ENCODE measurements at regions not wholly inside any gene's neighbourhood (a gene's known extent, or its start where the extent isn't known, plus 50 kb on each side); places are given as distances from the start of the nearest gene placed in this dataset.

DNA sequence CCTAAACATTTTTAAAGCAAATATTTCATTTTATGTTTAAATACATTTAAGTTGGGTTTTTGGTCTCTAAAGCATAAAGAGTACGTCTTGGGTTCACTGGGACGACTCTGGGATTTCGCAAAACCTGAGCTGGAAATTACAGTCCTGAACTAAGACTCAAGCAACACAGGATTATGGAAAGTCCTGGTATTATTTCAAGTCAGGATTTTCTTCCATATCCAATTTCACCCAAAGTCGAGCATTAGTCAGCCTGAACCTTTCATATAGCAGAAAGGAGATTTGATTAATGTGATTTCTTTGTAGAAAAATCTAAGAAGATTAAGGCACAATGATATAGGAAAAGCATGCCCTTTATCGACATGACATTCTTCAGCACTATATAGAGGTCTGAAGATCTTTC lies 100.0 kb downstream of the MTERF1 start:
- no peak for TF ChIP-seq EZH2phosphoT487 (IDR thresholded peaks at IDR 0.05; ENCODE audit: borderline replicate concordance)
- TF ChIP-seq, protein P1, sequence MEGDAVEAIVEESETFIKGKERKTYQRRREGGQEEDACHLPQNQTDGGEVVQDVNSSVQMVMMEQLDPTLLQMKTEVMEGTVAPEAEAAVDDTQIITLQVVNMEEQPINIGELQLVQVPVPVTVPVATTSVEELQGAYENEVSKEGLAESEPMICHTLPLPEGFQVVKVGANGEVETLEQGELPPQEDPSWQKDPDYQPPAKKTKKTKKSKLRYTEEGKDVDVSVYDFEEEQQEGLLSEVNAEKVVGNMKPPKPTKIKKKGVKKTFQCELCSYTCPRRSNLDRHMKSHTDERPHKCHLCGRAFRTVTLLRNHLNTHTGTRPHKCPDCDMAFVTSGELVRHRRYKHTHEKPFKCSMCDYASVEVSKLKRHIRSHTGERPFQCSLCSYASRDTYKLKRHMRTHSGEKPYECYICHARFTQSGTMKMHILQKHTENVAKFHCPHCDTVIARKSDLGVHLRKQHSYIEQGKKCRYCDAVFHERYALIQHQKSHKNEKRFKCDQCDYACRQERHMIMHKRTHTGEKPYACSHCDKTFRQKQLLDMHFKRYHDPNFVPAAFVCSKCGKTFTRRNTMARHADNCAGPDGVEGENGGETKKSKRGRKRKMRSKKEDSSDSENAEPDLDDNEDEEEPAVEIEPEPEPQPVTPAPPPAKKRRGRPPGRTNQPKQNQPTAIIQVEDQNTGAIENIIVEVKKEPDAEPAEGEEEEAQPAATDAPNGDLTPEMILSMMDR (conservative IDR thresholded peaks at IDR 0.05; ENCODE audit: low read length) = no peak
- H3K36me3 ChIP-seq (ENCODE audit: insufficient read depth, low read length) = no peaks in the 10 kb centered on the region
- no peaks in the 10 kb centered on the region for H3K27me3 ChIP-seq (ENCODE audit: insufficient read depth, low read length, poor library complexity, severe bottlenecking)
- no peak overlapping the region for H3K4me3 ChIP-seq (ENCODE audit: low read length, poor library complexity, severe bottlenecking)
- no peaks in the 10 kb centered on the region for H3K79me2 ChIP-seq (ENCODE audit: insufficient read depth, low read length)
- H3K4me2 ChIP-seq (ENCODE audit: low read depth, low read length, poor library complexity, severe bottlenecking) = no peak overlapping the region
- H2AFZ ChIP-seq (ENCODE audit: low read length) = no peak overlapping the region
- no peaks in the 10 kb centered on the region for H3K9me3 ChIP-seq (ENCODE audit: insufficient read depth, low read depth, low read length)
- no peaks in the 10 kb centered on the region for H3K9me2 ChIP-seq (replicated peaks; ENCODE audit: low read depth, low read length)
- no peak overlapping the region for H3K9ac ChIP-seq (ENCODE audit: low read depth, low read length, poor library complexity, severe bottlenecking)
- H3K4me1 ChIP-seq (ENCODE audit: insufficient read depth, low read length, poor library complexity, severe bottlenecking) = no peaks in the 10 kb centered on the region
- H3F3A ChIP-seq (ENCODE audit: low read depth) = no peaks in the 10 kb centered on the region
- no peaks in the 10 kb centered on the region for H4K20me1 ChIP-seq (ENCODE audit: insufficient read depth, low read length, poor library complexity, severe bottlenecking)

DNA sequence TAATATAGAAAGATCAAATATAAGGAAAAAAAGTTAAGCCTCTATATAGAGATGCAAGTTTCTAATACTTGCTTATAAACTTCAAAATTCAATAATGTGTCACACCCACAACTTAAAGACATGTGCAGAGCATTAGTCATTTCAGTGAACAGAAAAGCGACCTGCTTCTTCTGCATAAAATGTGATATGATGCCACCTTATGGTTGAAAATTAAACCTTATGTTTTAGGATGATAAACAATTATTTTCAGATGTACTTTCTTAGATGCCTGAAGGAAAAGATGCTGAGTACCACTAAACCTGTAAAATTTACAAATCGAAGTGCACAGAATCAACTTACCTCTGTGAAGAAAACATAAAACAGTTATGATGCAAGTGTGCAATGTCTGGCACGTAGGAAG lies 96.0 kb downstream of the MTERF1 start:
- no peaks in the 10 kb centered on the region for H3K36me3 ChIP-seq (ENCODE audit: insufficient read depth, low read length)
- no peak overlapping the region for H2AFZ ChIP-seq (ENCODE audit: low read length)
- H3K9ac ChIP-seq (ENCODE audit: low read depth, low read length, poor library complexity, severe bottlenecking) = no peak overlapping the region
- no peaks in the 10 kb centered on the region for H3K9me3 ChIP-seq (ENCODE audit: insufficient read depth, low read depth, low read length)
- TF ChIP-seq EZH2phosphoT487 (IDR thresholded peaks at IDR 0.05; ENCODE audit: borderline replicate concordance) = no peak
- TF ChIP-seq, protein P1 (conservative IDR thresholded peaks at IDR 0.05; ENCODE audit: low read length) = peak; percentile 57
- H3K4me1 ChIP-seq (ENCODE audit: insufficient read depth, low read length, poor library complexity, severe bottlenecking) = no peaks in the 10 kb centered on the region
- no peaks in the 10 kb centered on the region for H3K27me3 ChIP-seq (ENCODE audit: insufficient read depth, low read length, poor library complexity, severe bottlenecking)
- no peak overlapping the region for H3K4me3 ChIP-seq (ENCODE audit: low read length, poor library complexity, severe bottlenecking)
- H3K4me2 ChIP-seq (ENCODE audit: low read depth, low read length, poor library complexity, severe bottlenecking) = no peak overlapping the region
- no peaks in the 10 kb centered on the region for H3F3A ChIP-seq (ENCODE audit: low read depth)
- H3K79me2 ChIP-seq (ENCODE audit: insufficient read depth, low read length) = no peaks in the 10 kb centered on the region
- no peaks in the 10 kb centered on the region for H4K20me1 ChIP-seq (ENCODE audit: insufficient read depth, low read length, poor library complexity, severe bottlenecking)
- no peaks in the 10 kb centered on the region for H3K9me2 ChIP-seq (replicated peaks; ENCODE audit: low read depth, low read length)

DNA sequence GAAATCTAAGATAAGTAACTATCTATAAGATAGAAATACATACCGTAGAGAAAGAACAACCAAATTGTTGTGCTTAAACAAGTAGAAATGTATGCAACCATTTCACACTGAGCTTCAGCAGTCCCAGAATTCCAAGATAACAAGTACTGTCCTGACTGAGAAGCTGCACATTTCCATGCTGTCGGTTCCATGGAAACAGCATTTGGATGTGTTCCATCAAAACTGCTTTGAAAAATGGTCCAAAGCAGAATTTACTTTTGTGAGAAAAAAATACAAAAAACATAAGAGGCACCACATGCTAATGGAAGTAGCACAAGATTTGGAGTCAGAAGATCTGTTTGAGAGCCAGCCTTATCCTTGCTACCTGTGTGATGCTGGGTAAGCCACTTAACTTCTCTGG lies 92.6 kb downstream of the MTERF1 start:
- Histone ChIP-seq H3F3A (ENCODE audit: low read depth) (no peaks in the 10 kb centered on the region), H4K20me1 (ENCODE audit: insufficient read depth, low read length, poor library complexity, severe bottlenecking) (no peaks in the 10 kb centered on the region), H3K9me2 (replicated peaks; ENCODE audit: low read depth, low read length) (no peaks in the 10 kb centered on the region), H3K79me2 (ENCODE audit: insufficient read depth, low read length) (no peaks in the 10 kb centered on the region), H3K9ac (ENCODE audit: low read depth, low read length, poor library complexity, severe bottlenecking) (no peak overlapping the region), H3K4me1 (ENCODE audit: insufficient read depth, low read length, poor library complexity, severe bottlenecking) (no peaks in the 10 kb centered on the region), H3K4me2 (ENCODE audit: low read depth, low read length, poor library complexity, severe bottlenecking) (no peak overlapping the region), H3K9me3 (ENCODE audit: insufficient read depth, low read depth, low read length) (no peaks in the 10 kb centered on the region), H3K4me3 (ENCODE audit: low read length, poor library complexity, severe bottlenecking) (no peak overlapping the region), H3K36me3 (ENCODE audit: insufficient read depth, low read length) (no peaks in the 10 kb centered on the region), H2AFZ (ENCODE audit: low read length) (no peak overlapping the region), H3K27me3 (ENCODE audit: insufficient read depth, low read length, poor library complexity, severe bottlenecking) (no peaks in the 10 kb centered on the region)
- no peak for TF ChIP-seq EZH2phosphoT487 (IDR thresholded peaks at IDR 0.05; ENCODE audit: borderline replicate concordance)
- TF ChIP-seq, protein P1 (conservative IDR thresholded peaks at IDR 0.05; ENCODE audit: low read length) = no peak
